Mesenchymal stem cell (in vitro differentiated cells and primary cell): ENCODE measurements at regions not wholly inside any gene's neighbourhood (a gene's known extent, or its start where the extent isn't known, plus 50 kb on each side); places are given as distances from the start of the nearest gene placed in this dataset.

ENCODE experiments used
- DNase-seq: peaks from one replicate; pipeline ENCODE4 v3.0.0-alpha.2; 2013
- H2AFZ ChIP-seq: one replicate; pipeline ENCODE4 v1.6.1; 2013; ENCODE audit warnings: low read depth, mild to moderate bottlenecking, control low read depth, inconsistent platforms, low read length, moderate library complexity
- H2AK5ac ChIP-seq: 2 replicates; pipeline ENCODE4 v1.6.1; 2013; ENCODE audit warnings: low read length, moderate library complexity, mild to moderate bottlenecking, inconsistent platforms; ENCODE audit not compliant: severe bottlenecking
- H2BK120ac ChIP-seq: one replicate; pipeline ENCODE4 v1.6.1; 2013; ENCODE audit warnings: low read depth, mild to moderate bottlenecking, inconsistent platforms, low read length, moderate library complexity
- H2BK12ac ChIP-seq, 2 experiments: one replicate each; pipeline ENCODE4 v1.6.1; 2013; ENCODE audit warnings: inconsistent platforms in 2 of 2, low read length in 2 of 2, mild to moderate bottlenecking in 2 of 2, moderate library complexity in 2 of 2, control low read depth in 1 of 2
- H2BK15ac ChIP-seq: one replicate; pipeline ENCODE4 v1.6.1; 2013; ENCODE audit warnings: mild to moderate bottlenecking, low read depth, inconsistent platforms; ENCODE audit not compliant: poor library complexity, severe bottlenecking
- H2BK5ac ChIP-seq: 2 replicates; pipeline ENCODE4 v1.6.1; 2013; ENCODE audit warnings: low read depth, mild to moderate bottlenecking, low read length, control low read depth, inconsistent platforms; ENCODE audit not compliant: poor library complexity, severe bottlenecking
- H3K14ac ChIP-seq, 2 experiments: one replicate each; pipeline ENCODE4 v1.6.1; 2013; ENCODE audit warnings: inconsistent platforms in 2 of 2, low read length in 2 of 2, control low read depth in 1 of 2, mild to moderate bottlenecking in 1 of 2, moderate library complexity in 1 of 2
- H3K18ac ChIP-seq, 2 experiments: one replicate each; pipeline ENCODE4 v1.6.1; 2013; ENCODE audit warnings: inconsistent platforms in 2 of 2, low read length in 2 of 2, control low read depth in 1 of 2, low read depth in 1 of 2, mild to moderate bottlenecking in 1 of 2
- H3K23ac ChIP-seq, 2 experiments: one replicate each; pipeline ENCODE4 v1.6.1; 2013; ENCODE audit warnings: inconsistent platforms in 2 of 2, low read length in 2 of 2, mild to moderate bottlenecking in 2 of 2, moderate library complexity in 2 of 2, control low read depth in 1 of 2
- H3K27ac ChIP-seq: 2 replicates; pipeline ENCODE4 v1.5.1; 2013; ENCODE audit warnings: mild to moderate bottlenecking, moderate library complexity, low read length, control low read depth, inconsistent platforms; ENCODE audit not compliant: poor library complexity, severe bottlenecking
- H3K27me3 ChIP-seq, 2 experiments: 2 replicates each; pipeline versions ENCODE4 v1.6.1 to v1.7.0; 2013; ENCODE audit warnings: low read length in 2 of 2, mild to moderate bottlenecking in 2 of 2, moderate library complexity in 2 of 2, control low read depth in 1 of 2, inconsistent platforms in 1 of 2; ENCODE audit not compliant: control insufficient read depth in 1 of 2, insufficient read depth in 1 of 2
- H3K36me3 ChIP-seq, 2 experiments: 2 replicates each; pipeline versions ENCODE4 v1.6.1 to v1.7.0; 2013; ENCODE audit warnings: low read length in 2 of 2, control low read depth in 1 of 2, inconsistent platforms in 1 of 2, low read depth in 1 of 2, mild to moderate bottlenecking in 1 of 2; ENCODE audit not compliant: insufficient read depth in 2 of 2, control insufficient read depth in 1 of 2
- H3K4ac ChIP-seq, 2 experiments: one replicate each; pipeline ENCODE4 v1.6.1; 2013; ENCODE audit warnings: inconsistent platforms in 2 of 2, low read length in 2 of 2, mild to moderate bottlenecking in 2 of 2, moderate library complexity in 2 of 2, control low read depth in 1 of 2, low read depth in 1 of 2
- H3K4me1 ChIP-seq: 2 replicates; pipeline ENCODE4 v1.6.1; 2013; ENCODE audit warnings: low read depth, low read length, control low read depth; ENCODE audit not compliant: control insufficient read depth, insufficient read depth
- H3K4me2 ChIP-seq: 2 replicates; pipeline ENCODE4 v1.6.1; 2013; ENCODE audit warnings: low read length, mild to moderate bottlenecking, inconsistent platforms; ENCODE audit not compliant: poor library complexity, severe bottlenecking
- H3K4me3 ChIP-seq, 2 experiments: 2 replicates each; pipeline versions ENCODE4 v1.5.1 to v1.7.0; 2013; ENCODE audit warnings: low read length in 2 of 2, mild to moderate bottlenecking in 2 of 2, control low read depth in 1 of 2, low read depth in 1 of 2; ENCODE audit not compliant: insufficient read depth in 1 of 2
- H3K79me1 ChIP-seq: replicated peaks from 2 replicates; pipeline ENCODE4 v1.6.1; 2013; ENCODE audit warnings: mild to moderate bottlenecking, control low read depth, low read length, inconsistent platforms; ENCODE audit not compliant: poor library complexity, severe bottlenecking
- H3K9ac ChIP-seq: 2 replicates; pipeline ENCODE4 v1.7.0; 2013; ENCODE audit warnings: mild to moderate bottlenecking, low read length, moderate library complexity
- H3K9me3 ChIP-seq: 2 replicates; pipeline ENCODE4 v1.7.0; 2013; ENCODE audit warnings: mild to moderate bottlenecking, low read length; ENCODE audit not compliant: control insufficient read depth
- H4K8ac ChIP-seq: one replicate; pipeline ENCODE4 v1.6.1; 2013; ENCODE audit warnings: inconsistent platforms, mild to moderate bottlenecking, low read length, moderate library complexity
- H4K91ac ChIP-seq: one replicate; pipeline ENCODE4 v1.6.1; 2013; ENCODE audit warnings: mild to moderate bottlenecking, low read length, inconsistent platforms
- WGBS: methylation state at CpG from one replicate; pipeline ENCODE4 v1.1.7; 2013; ENCODE audit warnings: mixed read lengths; 5-methylcytosine and 5-hydroxymethylcytosine counted together

GRCh38 chr14:87705439-87705896 is 287.5 kb downstream of the GALC start:
- peaks cover 3% of the 10 kb centered on the region for H3K9me3 ChIP-seq
- peak overlapping the region in 1 of 2 experiments; percentile 26 for H3K23ac ChIP-seq
- no peak overlapping the region for H3K18ac ChIP-seq
- 22% methylated on average over 1 of the region's 1 CpG for WGBS
- no peaks in the 10 kb centered on the region for H3K27me3 ChIP-seq
- no peak overlapping the region for H2BK15ac ChIP-seq
- H3K9ac ChIP-seq: peak overlapping the region; percentile 74
- no peak overlapping the region for H2AFZ ChIP-seq
- no peak overlapping the region for H2BK5ac ChIP-seq
- H3K4ac ChIP-seq: no peak overlapping the region
- H3K27ac ChIP-seq: no peak overlapping the region
- H4K91ac ChIP-seq: no peak overlapping the region
- no peak overlapping the region for H3K4me3 ChIP-seq
- DNase-seq: no peak
- H4K8ac ChIP-seq: no peak overlapping the region
- H2BK120ac ChIP-seq: no peak overlapping the region
- H2AK5ac ChIP-seq: no peak overlapping the region
- no peaks in the 10 kb centered on the region for H3K36me3 ChIP-seq
- no peak overlapping the region for H2BK12ac ChIP-seq
- H3K79me1 ChIP-seq: no peaks in the 10 kb centered on the region
- no peak overlapping the region for H3K4me2 ChIP-seq
- no peaks in the 10 kb centered on the region for H3K4me1 ChIP-seq
- H3K14ac ChIP-seq: no peak overlapping the region

GRCh38 chr14:87698481-87698880 is 294.5 kb downstream of the GALC start:
- WGBS: 71% methylated on average over 2 of the region's 3 CpGs

GRCh38 chr14:87696485-87696884 is 296.5 kb downstream of the GALC start:
- no peaks in the 10 kb centered on the region for H3K36me3 ChIP-seq
- H2BK120ac ChIP-seq: no peak overlapping the region
- DNase-seq: no peak
- no peak overlapping the region for H3K4me3 ChIP-seq
- H4K91ac ChIP-seq: no peak overlapping the region
- H3K23ac ChIP-seq: no peak overlapping the region
- 33% methylated on average over 1 of the region's 1 CpG for WGBS
- H4K8ac ChIP-seq: no peak overlapping the region
- no peak overlapping the region for H2BK5ac ChIP-seq
- H2AK5ac ChIP-seq: no peak overlapping the region
- H3K4me2 ChIP-seq: no peak overlapping the region
- H2AFZ ChIP-seq: no peak overlapping the region
- H2BK15ac ChIP-seq: no peak overlapping the region
- H2BK12ac ChIP-seq: no peak overlapping the region
- no peaks in the 10 kb centered on the region for H3K79me1 ChIP-seq
- H3K9ac ChIP-seq: peak overlapping the region; percentile 21
- H3K4me1 ChIP-seq: no peaks in the 10 kb centered on the region
- no peak overlapping the region for H3K18ac ChIP-seq
- H3K27me3 ChIP-seq: no peaks in the 10 kb centered on the region
- H3K27ac ChIP-seq: no peak overlapping the region
- no peak overlapping the region for H3K4ac ChIP-seq
- H3K14ac ChIP-seq: no peak overlapping the region
- H3K9me3 ChIP-seq: peaks cover 7% of the 10 kb centered on the region

More at GRCh38 chr14:87698481-87698880, 294.5 kb downstream of the GALC start:
- no peak overlapping the region for H2BK120ac ChIP-seq
- H3K27ac ChIP-seq: no peak overlapping the region
- H3K9me3 ChIP-seq: peaks cover 10% of the 10 kb centered on the region
- H3K18ac ChIP-seq: no peak overlapping the region
- H3K9ac ChIP-seq: no peak overlapping the region
- no peaks in the 10 kb centered on the region for H3K4me1 ChIP-seq
- no peaks in the 10 kb centered on the region for H3K27me3 ChIP-seq
- no peak overlapping the region for H3K23ac ChIP-seq
- no peak overlapping the region for H4K8ac ChIP-seq
- no peak overlapping the region for H2AK5ac ChIP-seq
- H2BK15ac ChIP-seq: no peak overlapping the region
- no peak overlapping the region for H3K4me2 ChIP-seq
- H3K79me1 ChIP-seq: no peaks in the 10 kb centered on the region
- no peak overlapping the region for H3K4me3 ChIP-seq
- H4K91ac ChIP-seq: no peak overlapping the region
- no peak overlapping the region for H2BK5ac ChIP-seq
- no peaks in the 10 kb centered on the region for H3K36me3 ChIP-seq
- no peak overlapping the region for H2BK12ac ChIP-seq
- DNase-seq: no peak
- H3K14ac ChIP-seq: no peak overlapping the region
- no peak overlapping the region for H2AFZ ChIP-seq
- no peak overlapping the region for H3K4ac ChIP-seq

- Histone ChIP-seq H2BK5ac (no peak overlapping the region), H2BK15ac (no peak overlapping the region), H2BK12ac (no peak overlapping the region), H3K4ac (no peak overlapping the region), H3K4me3 (no peak overlapping the region), H3K14ac (no peak overlapping the region), H4K8ac (no peak overlapping the region), H3K27me3 (no peaks in the 10 kb centered on the region), H4K91ac (no peak overlapping the region), H3K9me3 (no peaks in the 10 kb centered on the region), H2AFZ (no peak overlapping the region), H3K18ac (no peak overlapping the region), H3K23ac (no peak overlapping the region), H2BK120ac (no peak overlapping the region), H2AK5ac (no peak overlapping the region), H3K27ac (no peak overlapping the region), H3K9ac (no peak overlapping the region), H3K4me2 (no peak overlapping the region), H3K36me3 (no peaks in the 10 kb centered on the region), H3K4me1 (no peaks in the 10 kb centered on the region), H3K79me1 (no peaks in the 10 kb centered on the region)
- 84% methylated on average over 10 of the region's 15 CpGs for WGBS
- no peak for DNase-seq
Observed at GRCh38 chr14:87691042-87691881, 301.7 kb downstream of the GALC start.
